GM23338 (cell line): ENCODE measurements at regions not wholly inside any gene's neighbourhood (a gene's known extent, or its start where the extent isn't known, plus 50 kb on each side); places are given as distances from the start of the nearest gene placed in this dataset.

Experiments used
- ATAC-seq: fragments of 200-7000 bp; cut with Tn5 transposase; 3 replicates; pipeline ENCODE4 v1.9.1; 2020
- DNase-seq: peaks from one replicate; pipeline ENCODE4 v3.0.0-alpha.2; 2015; ENCODE audit warnings: low spot score
- H2AFZ ChIP-seq: fragments of 200-600 bp; sonication (generic); 2 replicates; pipeline ENCODE4 v1.8.0; 2016; ENCODE audit warnings: antibody characterized with exemption, mild to moderate bottlenecking, moderate library complexity
- H3F3A ChIP-seq: fragments of 200-600 bp; sonication (generic); replicated peaks from 2 replicates; pipeline ENCODE4 v1.8.0; 2017; ENCODE audit warnings: antibody characterized with exemption, mixed run types, low read depth
- H3K27ac ChIP-seq: fragments of 200-600 bp; sonication (generic); 2 replicates; pipeline ENCODE4 v1.6.1; 2016; ENCODE audit warnings: low read depth
- H3K27me3 ChIP-seq: fragments of 200-600 bp; sonication (generic); 2 replicates; pipeline ENCODE4 v1.8.0; 2016; ENCODE audit warnings: mild to moderate bottlenecking, mixed run types, moderate library complexity; ENCODE audit not compliant: insufficient read depth
- H3K36me3 ChIP-seq: fragments of 200-600 bp; sonication (generic); 2 replicates; pipeline ENCODE4 v1.8.0; 2016; ENCODE audit warnings: mild to moderate bottlenecking; ENCODE audit not compliant: insufficient read depth
- H3K4me1 ChIP-seq: fragments of 200-600 bp; sonication (generic); 2 replicates; pipeline ENCODE4 v1.8.0; 2016; ENCODE audit warnings: mild to moderate bottlenecking, moderate library complexity; ENCODE audit not compliant: insufficient read depth
- H3K4me2 ChIP-seq: fragments of 200-600 bp; sonication (generic); 2 replicates; pipeline ENCODE4 v1.7.1; 2017; ENCODE audit warnings: mixed run types
- H3K4me3 ChIP-seq: fragments of 200-600 bp; sonication (generic); 2 replicates; pipeline ENCODE4 v1.6.1; 2016; ENCODE audit warnings: mixed run types
- H3K79me2 ChIP-seq: fragments of 200-600 bp; sonication (generic); replicated peaks from 2 replicates; pipeline ENCODE4 v1.8.0; 2017; ENCODE audit warnings: mild to moderate bottlenecking; ENCODE audit not compliant: insufficient read depth
- H3K9me2 ChIP-seq: fragments of 200-600 bp; sonication (generic); 2 replicates; pipeline ENCODE4 v1.8.0; 2017; ENCODE audit not compliant: insufficient read depth
- H4K20me1 ChIP-seq: fragments of 200-600 bp; sonication (generic); replicated peaks from 2 replicates; pipeline ENCODE4 v1.8.0; 2017; ENCODE audit warnings: mild to moderate bottlenecking; ENCODE audit not compliant: insufficient read depth
- H3K27ac Mint-ChIP-seq: 2 replicates; pipeline ENCODE4 v1.8.0; 2020; ENCODE audit warnings: inconsistent platforms, mild to moderate bottlenecking, moderate library complexity, mixed read lengths
- H3K27me3 Mint-ChIP-seq: 3 replicates; pipeline ENCODE4 v1.8.0; 2022; ENCODE audit warnings: low read depth, mild to moderate bottlenecking, moderate library complexity, mixed read lengths, inconsistent platforms; ENCODE audit not compliant: insufficient read depth, poor library complexity
- H3K36me3 Mint-ChIP-seq: 3 replicates; pipeline ENCODE4 v1.8.0; 2021; ENCODE audit warnings: low read depth, mild to moderate bottlenecking, inconsistent platforms, moderate library complexity, mixed read lengths
- H3K4me1 Mint-ChIP-seq: 3 replicates; pipeline ENCODE4 v1.8.0; 2020; ENCODE audit warnings: mild to moderate bottlenecking, inconsistent platforms, mixed read lengths
- H3K4me3 Mint-ChIP-seq: 3 replicates; pipeline ENCODE4 v1.8.0; 2021; ENCODE audit warnings: moderate library complexity, mild to moderate bottlenecking, inconsistent platforms, mixed read lengths
- H3K9me3 Mint-ChIP-seq: 3 replicates; pipeline ENCODE4 v1.8.0; 2020; ENCODE audit warnings: moderate library complexity, mild to moderate bottlenecking, inconsistent platforms, mixed read lengths
- CREB1 ChIP-seq: fragments of 250-450 bp; sonication (Bioruptor Pico); IDR thresholded peaks from 2 replicates; pipeline ENCODE4 v1.5.0; 2020; ENCODE audit warnings: low read depth, mild to moderate bottlenecking, moderate library complexity
- CTCF ChIP-seq, 2 experiments: fragments of 200-600 bp in 1 of 2; sonication (generic) in 1 of 2; conservative IDR thresholded peaks; 2 replicates each; pipeline versions ENCODE4 v1.5.1 to v1.6.1; 2016 to 2017; ENCODE audit warnings: antibody characterized with exemption in 2 of 2, low read depth in 2 of 2, mild to moderate bottlenecking in 2 of 2, moderate library complexity in 1 of 2
- ETS1 ChIP-seq: IDR thresholded peaks from 2 replicates; pipeline ENCODE4 v1.6.1; 2016; ENCODE audit warnings: antibody characterized with exemption
- EZH2 ChIP-seq: fragments of 200-600 bp; sonication (generic); IDR thresholded peaks from one replicate; pipeline ENCODE4 v1.8.0; 2017; ENCODE audit warnings: antibody characterized with exemption, mild to moderate bottlenecking, low read depth; ENCODE audit not compliant: unreplicated experiment
- EZH2phosphoT487 ChIP-seq: fragments of 200-600 bp; sonication (generic); IDR thresholded peaks from one replicate; pipeline ENCODE4 v1.8.1; 2018; ENCODE audit warnings: antibody characterized with exemption; ENCODE audit not compliant: unreplicated experiment
- JUNB ChIP-seq: IDR thresholded peaks from one replicate; pipeline ENCODE4 v1.6.1; 2016; ENCODE audit warnings: antibody characterized with exemption; ENCODE audit not compliant: unreplicated experiment
- NANOG ChIP-seq: IDR thresholded peaks from 2 replicates; pipeline ENCODE4 v1.6.1; 2016; ENCODE audit warnings: antibody characterized with exemption, borderline replicate concordance
- POLR2AphosphoS5 ChIP-seq: IDR thresholded peaks from 2 replicates; pipeline ENCODE4 v1.6.1; 2016; ENCODE audit warnings: antibody characterized with exemption, low read depth
- REST ChIP-seq: IDR thresholded peaks from one replicate; pipeline ENCODE4 v1.6.1; 2018; ENCODE audit warnings: antibody characterized with exemption; ENCODE audit not compliant: unreplicated experiment
- STAT1 ChIP-seq: IDR thresholded peaks from one replicate; pipeline ENCODE4 v1.6.1; 2016; ENCODE audit warnings: antibody characterized with exemption; ENCODE audit not compliant: unreplicated experiment
- ZNF114 ChIP-seq: fragments of 250-450 bp; sonication (Bioruptor Pico); IDR thresholded peaks from 2 replicates; pipeline ENCODE4 v1.5.0; 2020; ENCODE audit warnings: mild to moderate bottlenecking, moderate library complexity
- ZNF331 ChIP-seq: fragments of 250-450 bp; sonication (Bioruptor Pico); IDR thresholded peaks from 2 replicates; pipeline ENCODE4 v1.5.0; 2020; ENCODE audit warnings: low read depth, mild to moderate bottlenecking, moderate library complexity
- ZNF462 ChIP-seq: fragments of 250-450 bp; sonication (Bioruptor Pico); IDR thresholded peaks from 2 replicates; pipeline ENCODE4 v1.5.0; 2020; ENCODE audit warnings: mild to moderate bottlenecking, moderate library complexity

- Histone ChIP-seq H3F3A (no peaks in the 10 kb centered on the region), H4K20me1 (no peaks in the 10 kb centered on the region), H3K36me3 (no peaks in the 10 kb centered on the region), H3K4me2 (no peak overlapping the region), H3K27me3 (no peaks in the 10 kb centered on the region), H3K9me2 (no peaks in the 10 kb centered on the region; the same call in 1 of the 2 replicates), H3K4me1 (no peaks in the 10 kb centered on the region), H3K27ac (no peak overlapping the region), H3K4me3 (no peak overlapping the region), H2AFZ (no peak overlapping the region), H3K79me2 (no peaks in the 10 kb centered on the region)
- Mint-ChIP-seq H3K4me3 (no peak overlapping the region), H3K27ac (no peak overlapping the region), H3K36me3 (no peaks in the 10 kb centered on the region), H3K27me3 (peaks cover 18% of the 10 kb centered on the region), H3K9me3 (no peaks in the 10 kb centered on the region), H3K4me1 (peaks cover 26% of the 10 kb centered on the region)
- ATAC-seq: no peak
- DNase-seq: no peak
- TF ChIP-seq CREB1 (CRISPR knock-in tag) (no peak), POLR2AphosphoS5 (no peak), ZNF114 (CRISPR knock-in tag) (no peak), STAT1 (no peak), ZNF331 (no peak), ZNF462 (CRISPR knock-in tag) (no peak), ETS1 (no peak), JUNB (no peak), REST (no peak), EZH2 (no peak), CTCF (conservative IDR thresholded peaks at IDR 0.05; ENCODE audit: low read depth in 2 of 2) (no peak), EZH2phosphoT487 (no peak), NANOG (no peak)
These were observed 173.0 kb upstream of the TLE3 start for GRCh38 chr15:70270752-70271111.
